Activated T-helper 17 cell treated with anti-CD3 and anti-CD28 coated beads, Interleukin-2, amount 50 U/mL, for 72 hours (primary cell): ENCODE measurements at regions not wholly inside any gene's neighbourhood (a gene's known extent, or its start where the extent isn't known, plus 50 kb on each side); places are given as distances from the start of the nearest gene placed in this dataset.

Experiments
- ATAC-seq: fragments of 150-1000 bp; cut with Tn5 transposase; replicated peaks from 2 replicates; pipeline ENCODE4 v1.10.0; 2021; ENCODE audit warnings: mild to moderate bottlenecking, moderate library complexity
- H3K27ac Mint-ChIP-seq: one replicate; pipeline ENCODE4 v1.8.0; 2022; ENCODE audit warnings: mixed read lengths
- H3K27me3 Mint-ChIP-seq: one replicate; pipeline ENCODE4 v1.8.0; 2022; ENCODE audit warnings: mixed read lengths
- H3K36me3 Mint-ChIP-seq: one replicate; pipeline ENCODE4 v1.8.0; 2022; ENCODE audit warnings: low read depth, mild to moderate bottlenecking, mixed read lengths
- H3K4me1 Mint-ChIP-seq: one replicate; pipeline ENCODE4 v1.8.0; 2022; ENCODE audit warnings: mixed read lengths
- H3K4me3 Mint-ChIP-seq: one replicate; pipeline ENCODE4 v1.8.0; 2022; ENCODE audit warnings: mild to moderate bottlenecking, mixed read lengths
- H3K9me3 Mint-ChIP-seq: one replicate; pipeline ENCODE4 v1.8.0; 2022; ENCODE audit warnings: mixed read lengths

DNA sequence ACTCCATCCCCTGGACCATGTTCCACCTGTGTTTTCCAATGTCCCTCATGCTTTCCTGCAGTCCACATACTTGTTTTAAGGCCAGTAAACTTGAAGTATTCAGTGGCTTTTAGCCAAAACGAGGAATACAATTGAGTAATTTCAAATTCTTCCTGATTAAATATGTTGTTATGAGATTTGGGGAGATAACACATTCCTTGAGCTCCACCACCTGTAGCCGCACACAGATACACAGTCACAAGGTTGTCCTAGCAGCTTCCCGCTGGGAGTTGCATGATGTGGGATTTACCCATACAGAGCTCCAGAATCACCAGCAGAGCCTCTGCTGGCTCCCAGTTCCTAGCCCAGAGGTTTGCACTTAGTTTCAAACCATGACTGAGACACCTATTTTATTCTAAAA is 53.6 kb upstream of the FRY start:
- no peaks in the 10 kb centered on the region for H3K9me3 Mint-ChIP-seq
- peaks cover 5% of the 10 kb centered on the region for H3K4me1 Mint-ChIP-seq
- H3K36me3 Mint-ChIP-seq: no peaks in the 10 kb centered on the region
- no peak for ATAC-seq
- H3K27ac Mint-ChIP-seq: no peak overlapping the region
- H3K4me3 Mint-ChIP-seq: no peak overlapping the region
- H3K27me3 Mint-ChIP-seq: no peaks in the 10 kb centered on the region

GRCh38 chr13:31980830-31981229 is 50.7 kb upstream of the FRY start:
- Mint-ChIP-seq H3K27me3 (no peaks in the 10 kb centered on the region), H3K36me3 (no peaks in the 10 kb centered on the region), H3K4me3 (no peak overlapping the region), H3K9me3 (no peaks in the 10 kb centered on the region), H3K27ac (no peak overlapping the region), H3K4me1 (peaks cover 5% of the 10 kb centered on the region)
- ATAC-seq: no peak
